CD14-positive monocyte (primary cell): ENCODE measurements at regions not wholly inside any gene's neighbourhood (a gene's known extent, or its start where the extent isn't known, plus 50 kb on each side); places are given as distances from the start of the nearest gene placed in this dataset.

Source experiments
- DNase-seq, 3 donors: peaks; one replicate each; pipeline ENCODE4 v3.0.0-alpha.2; 2011 to 2022
- H2AFZ ChIP-seq: 2 replicates; pipeline ENCODE4 v1.6.0; 2012; ENCODE audit warnings: mild to moderate bottlenecking, low read depth, low read length, inconsistent platforms; ENCODE audit not compliant: insufficient read depth, poor library complexity, severe bottlenecking
- H3K27ac ChIP-seq, 2 donors: 1 replicate in 1 of 2; 2 replicates in 1 of 2; pipeline ENCODE4 v1.5.1; 2012 to 2013; ENCODE audit warnings: low read length in 2 of 2, control low read depth in 1 of 2, inconsistent platforms in 1 of 2, low read depth in 1 of 2, mild to moderate bottlenecking in 1 of 2
- H3K27me3 ChIP-seq, 2 donors: one replicate each; pipeline versions ENCODE4 v1.6.0 to v1.6.1; 2011 to 2013; ENCODE audit warnings: low read length in 2 of 2; ENCODE audit not compliant: control insufficient read depth in 2 of 2, insufficient read depth in 2 of 2
- H3K36me3 ChIP-seq, 2 donors: replicated peaks in 1 of 2; 1 replicate in 1 of 2; 2 replicates in 1 of 2; pipeline versions ENCODE4 v1.5.1 to v1.6.1; 2012 to 2013; ENCODE audit warnings: low read length in 2 of 2, control low read depth in 1 of 2, inconsistent platforms in 1 of 2, mild to moderate bottlenecking in 1 of 2; ENCODE audit not compliant: insufficient read depth in 2 of 2, control insufficient read depth in 1 of 2
- H3K4me1 ChIP-seq, 2 donors: 1 replicate in 1 of 2; 2 replicates in 1 of 2; pipeline versions ENCODE4 v1.5.1 to v1.6.1; 2012 to 2013; ENCODE audit warnings: low read length in 2 of 2, control low read depth in 1 of 2, inconsistent platforms in 1 of 2, mild to moderate bottlenecking in 1 of 2, moderate library complexity in 1 of 2; ENCODE audit not compliant: insufficient read depth in 2 of 2, control insufficient read depth in 1 of 2
- H3K4me2 ChIP-seq: replicated peaks from 2 replicates; pipeline ENCODE3; 2012; ENCODE audit warnings: low read length, moderate library complexity, mild to moderate bottlenecking; ENCODE audit not compliant: poor library complexity, severe bottlenecking; ENCODE audit errors: extremely low read depth
- H3K4me3 ChIP-seq, 3 experiments: fragments of 200-600 bp in 1 of 3; sonication (generic) in 1 of 3; replicated peaks in 1 of 3; 1 replicate in 2 of 3; 2 replicates in 1 of 3; pipeline ENCODE4 v1.5.1; 2011 to 2013; ENCODE audit warnings: low read length in 3 of 3, mild to moderate bottlenecking in 3 of 3, control low read depth in 2 of 3, low read depth in 2 of 3, inconsistent platforms in 1 of 3, moderate library complexity in 1 of 3
- H3K79me2 ChIP-seq: 2 replicates; pipeline ENCODE4 v1.6.0; 2012; ENCODE audit warnings: mild to moderate bottlenecking, control low read depth, inconsistent platforms, low read length, moderate library complexity; ENCODE audit not compliant: insufficient read depth
- H3K9ac ChIP-seq: 2 replicates; pipeline ENCODE4 v1.6.0; 2017; ENCODE audit warnings: low read length, mild to moderate bottlenecking; ENCODE audit not compliant: insufficient read depth, poor library complexity, severe bottlenecking
- H3K9me3 ChIP-seq, 2 donors: replicated peaks in 1 of 2; 1 replicate in 1 of 2; 2 replicates in 1 of 2; pipeline versions ENCODE4 v1.5.1 to v1.6.1; 2012 to 2013; ENCODE audit warnings: low read length in 2 of 2, control low read depth in 1 of 2; ENCODE audit not compliant: control insufficient read depth in 1 of 2, insufficient read depth in 1 of 2
- H4K20me1 ChIP-seq: 2 replicates; pipeline ENCODE4 v1.6.0; 2012; ENCODE audit warnings: mild to moderate bottlenecking, low read length, control low read depth, moderate library complexity; ENCODE audit not compliant: insufficient read depth
- H3K27ac Mint-ChIP-seq, 7 donors: one replicate each; pipeline ENCODE4 v1.8.0; 2020; ENCODE audit warnings: mild to moderate bottlenecking in 7 of 7, mixed read lengths in 7 of 7, moderate library complexity in 6 of 7, inconsistent platforms in 2 of 7
- H3K27me3 Mint-ChIP-seq, 3 donors: one replicate each; pipeline ENCODE4 v1.8.0; 2021 to 2022; ENCODE audit warnings: low read depth in 3 of 3, mild to moderate bottlenecking in 3 of 3, mixed read lengths in 3 of 3, moderate library complexity in 3 of 3, inconsistent platforms in 1 of 3
- H3K36me3 Mint-ChIP-seq, 2 donors: one replicate each; pipeline ENCODE4 v1.8.0; 2020; ENCODE audit warnings: mixed read lengths in 2 of 2, inconsistent platforms in 1 of 2, mild to moderate bottlenecking in 1 of 2
- H3K4me1 Mint-ChIP-seq: one replicate; pipeline ENCODE4 v1.8.0; 2020; ENCODE audit warnings: mild to moderate bottlenecking, mixed read lengths
- H3K4me3 Mint-ChIP-seq, 2 donors: one replicate each; pipeline ENCODE4 v1.8.0; 2020; ENCODE audit warnings: mild to moderate bottlenecking in 2 of 2, mixed read lengths in 2 of 2, moderate library complexity in 1 of 2
- H3K9me3 Mint-ChIP-seq, 7 donors: one replicate each; pipeline ENCODE4 v1.8.0; 2020 to 2022; ENCODE audit warnings: mixed read lengths in 7 of 7, mild to moderate bottlenecking in 6 of 7, moderate library complexity in 6 of 7, inconsistent platforms in 2 of 7
- CTCF ChIP-seq: fragments of 200-600 bp; IDR thresholded peaks from one replicate; pipeline ENCODE4 v1.8.0; 2022; ENCODE audit warnings: antibody characterized with exemption, mild to moderate bottlenecking
- WGBS: methylation state at CpG from one replicate; pipeline ENCODE4 v1.1.5; 2013; ENCODE audit warnings: missing lambda C conversion rate; ENCODE audit not compliant: insufficient coverage; 5-methylcytosine and 5-hydroxymethylcytosine counted together
- intact Hi-C, 2 donors: fragments of 100-400 bp; cut with micrococcal nuclease; formaldehyde crosslinking; loops; one replicate each; pipeline versions ENCODE4 v1.15.0 to v1.15.1; 2023

- no peaks in the 10 kb centered on the region for H3K9me3 ChIP-seq
- no peak for TF ChIP-seq CTCF
- DNase-seq, result no peak
- H3K36me3 Mint-ChIP-seq, result no peaks in the 10 kb centered on the region
- H2AFZ ChIP-seq, result no peak overlapping the region
- no peak overlapping the region for H3K4me2 ChIP-seq
- H3K4me1 Mint-ChIP-seq, result no peaks in the 10 kb centered on the region
- no peaks in the 10 kb centered on the region for H4K20me1 ChIP-seq
- intact Hi-C loops, result no loop called here
- no peak overlapping the region for H3K4me3 Mint-ChIP-seq
- H3K27ac ChIP-seq, result no peak overlapping the region
- H3K27me3 ChIP-seq, result no peaks in the 10 kb centered on the region
- H3K4me1 ChIP-seq, result no peaks in the 10 kb centered on the region
- no peaks in the 10 kb centered on the region for H3K79me2 ChIP-seq
- no peak overlapping the region for H3K9ac ChIP-seq
- no peak overlapping the region for H3K4me3 ChIP-seq
- peak overlapping the region in 1 of 7 donors; percentile 54 for H3K27ac Mint-ChIP-seq
- H3K9me3 Mint-ChIP-seq, result peaks cover 2 to 11% (median 5%) of the 10 kb centered on the region in 7 donors
- 96% methylated on average over 6 of the region's 8 CpGs for WGBS
- no peaks in the 10 kb centered on the region for H3K36me3 ChIP-seq
- H3K27me3 Mint-ChIP-seq, result peaks cover 0 to 1% (median 0%) of the 10 kb centered on the region in 3 donors
Observed at GRCh38 chr16:79723583-79724168, 123.1 kb upstream of the MAF start.

- Mint-ChIP-seq H3K9me3 (peaks cover 2 to 12% (median 5%) of the 10 kb centered on the region in 7 donors), H3K4me3 (no peak overlapping the region), H3K36me3 (no peaks in the 10 kb centered on the region), H3K27ac (no peak overlapping the region), H3K4me1 (peaks cover 4% of the 10 kb centered on the region), H3K27me3 (peaks cover 0 to 1% (median 0%) of the 10 kb centered on the region in 3 donors)
- no peaks in the 10 kb centered on the region for H4K20me1 ChIP-seq
- no peak overlapping the region for H3K4me3 ChIP-seq
- no peak overlapping the region for H3K9ac ChIP-seq
- intact Hi-C loops, result no loop called here
- H3K4me2 ChIP-seq, result no peak overlapping the region
- no peak for TF ChIP-seq CTCF
- no peak for DNase-seq
- 88% methylated on average over 4 of the region's 6 CpGs for WGBS
- no peaks in the 10 kb centered on the region for H3K4me1 ChIP-seq
- no peaks in the 10 kb centered on the region for H3K9me3 ChIP-seq
- no peak overlapping the region for H2AFZ ChIP-seq
- no peaks in the 10 kb centered on the region for H3K27me3 ChIP-seq
- H3K36me3 ChIP-seq, result no peaks in the 10 kb centered on the region
- no peaks in the 10 kb centered on the region for H3K79me2 ChIP-seq
- H3K27ac ChIP-seq, result no peak overlapping the region
Observed at GRCh38 chr16:79721270-79721669, 120.7 kb upstream of the MAF start.
